ENCODE measurements at regions not wholly inside any gene's neighbourhood (a gene's known extent, or its start where the extent isn't known, plus 50 kb on each side); places are given as distances from the start of the nearest gene placed in this dataset.

DNA sequence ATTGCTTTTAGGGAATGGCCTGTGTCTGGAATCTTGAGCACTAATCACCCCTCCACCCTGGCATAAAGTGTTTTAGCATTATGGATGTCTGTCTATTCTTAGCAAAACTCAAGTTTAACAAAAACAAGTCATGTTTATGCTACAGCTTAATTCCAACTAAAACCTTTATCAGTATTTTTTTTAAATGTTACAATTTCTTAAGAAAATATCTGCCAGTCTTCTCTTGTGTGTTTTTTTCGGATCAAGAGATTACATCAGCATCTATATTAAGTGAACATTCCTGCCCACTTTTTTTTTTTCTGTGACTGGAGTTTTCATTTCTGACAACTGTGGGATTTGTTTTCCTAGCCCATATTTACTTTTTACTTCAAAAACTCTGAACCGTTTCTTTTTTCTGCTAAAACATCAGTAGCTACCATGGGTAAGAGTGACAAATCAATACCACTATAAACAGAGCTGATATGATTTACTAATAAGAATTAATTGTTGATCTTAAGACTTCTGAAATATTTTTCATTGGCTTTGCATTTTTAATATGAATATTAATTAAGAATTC, 94.3 kb downstream of the EDN1 start:
- DNase-seq = no peak

DNA sequence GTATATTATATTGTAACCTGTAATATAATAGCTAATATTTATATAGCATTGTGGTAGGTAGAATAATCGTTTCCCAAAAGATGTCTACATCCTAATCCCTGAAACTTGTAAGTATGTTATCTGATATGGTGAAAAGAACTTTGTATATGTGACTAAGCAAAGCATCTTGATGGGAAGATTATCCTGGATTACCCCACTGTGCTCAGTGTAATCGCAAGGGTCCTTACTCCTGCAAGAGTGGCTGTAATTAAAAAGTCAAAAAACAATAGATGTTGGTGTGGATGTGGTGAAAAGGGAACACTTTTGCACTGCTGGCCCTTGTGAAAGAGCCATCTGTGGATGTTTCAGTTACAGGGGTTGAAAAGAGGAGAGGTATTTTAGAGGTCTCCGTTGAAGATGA, 95.2 kb downstream of the EDN1 start:
- DNase-seq = no peak

- DNase-seq = no peak
These were observed 96.7 kb downstream of the EDN1 start for GRCh38 chr6:12386816-12387215.

GRCh38 chr6:12391472-12391871, 101.3 kb downstream of the EDN1 start:
- DNase-seq = no peak

DNA sequence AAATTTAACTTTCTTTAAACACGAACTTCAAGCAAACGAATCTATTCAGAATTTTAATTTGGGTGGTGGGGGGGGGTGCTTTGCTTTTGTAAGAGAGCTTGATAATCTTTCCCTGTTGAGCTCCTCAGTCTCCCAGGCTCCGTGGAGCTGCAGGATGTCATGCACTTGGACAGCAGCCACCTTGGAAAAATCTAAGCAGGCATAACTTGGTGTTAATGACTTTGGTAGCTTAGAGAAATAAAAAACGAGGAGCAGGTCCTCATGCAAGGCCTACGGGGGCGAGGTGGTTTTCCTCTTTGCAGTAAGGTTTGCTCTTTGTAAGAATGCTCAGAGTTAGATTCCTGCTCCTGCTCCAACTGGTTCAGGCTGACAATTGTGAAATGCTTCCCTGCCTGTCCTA, 102.3 kb downstream of the EDN1 start:
- DNase-seq = no peak

- DNase-seq = no peak
These were observed 102.9 kb downstream of the EDN1 start for GRCh38 chr6:12393100-12393499.

DNA sequence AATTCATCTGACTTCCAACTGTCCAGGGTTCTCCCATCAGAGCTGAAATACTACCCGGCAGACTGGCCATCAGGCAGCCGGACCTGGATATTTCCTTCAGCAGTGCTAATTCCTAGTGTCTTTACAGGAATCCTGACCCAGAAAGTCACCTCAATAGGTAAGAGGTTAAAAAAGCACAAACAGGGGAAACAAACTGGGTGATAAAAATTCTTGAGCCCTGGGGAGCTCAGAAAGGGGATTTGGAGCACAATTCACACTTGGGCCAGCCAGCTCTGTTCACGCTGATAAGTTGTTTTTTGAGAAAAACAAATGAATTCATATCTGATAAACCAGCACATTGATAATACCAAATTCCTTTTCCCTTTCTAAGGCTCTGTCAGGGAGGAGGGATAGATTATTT, 104.0 kb downstream of the EDN1 start:
- no peak for DNase-seq

- DNase-seq = no peak
These were observed 105.7 kb downstream of the EDN1 start for GRCh38 chr6:12395898-12396297.

GRCh38 chr6:12401200-12401599, 111.0 kb downstream of the EDN1 start:
- no peak for DNase-seq

GRCh38 chr6:12403201-12403826, 113.2 kb downstream of the EDN1 start:
- DNase-seq = no peak

GRCh38 chr6:12403947-12404647, 113.9 kb downstream of the EDN1 start:
- no peak for DNase-seq

- no peak for DNase-seq
These were observed 114.5 kb downstream of the EDN1 start for GRCh38 chr6:12404651-12405050.

- DNase-seq = no peak
These were observed 118.6 kb downstream of the EDN1 start for GRCh38 chr6:12408752-12409151.

DNA sequence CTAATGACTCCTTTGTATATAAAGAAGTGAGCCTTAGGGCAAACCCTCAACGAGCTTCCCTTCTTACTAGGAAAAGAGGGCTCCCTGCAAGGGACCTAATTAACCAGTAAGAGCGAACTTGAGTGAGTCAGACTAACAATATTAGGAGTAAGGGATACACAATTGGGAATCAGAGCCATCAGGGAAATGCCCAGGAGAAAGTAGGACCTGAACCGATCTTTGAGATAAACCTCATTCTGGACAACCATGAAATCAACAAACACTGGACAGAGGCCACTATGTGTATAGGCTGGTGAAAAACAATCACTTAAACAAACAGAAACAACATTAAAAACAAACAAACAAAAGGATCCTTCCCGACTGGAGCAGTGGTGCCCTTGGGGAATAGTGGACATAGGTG, 120.8 kb downstream of the EDN1 start:
- DNase-seq = no peak

- no peak for DNase-seq
These were observed 124.0 kb downstream of the EDN1 start for GRCh38 chr6:12414096-12414675.

- DNase-seq = no peak
These were observed 125.9 kb downstream of the EDN1 start for GRCh38 chr6:12415980-12416598.

DNA sequence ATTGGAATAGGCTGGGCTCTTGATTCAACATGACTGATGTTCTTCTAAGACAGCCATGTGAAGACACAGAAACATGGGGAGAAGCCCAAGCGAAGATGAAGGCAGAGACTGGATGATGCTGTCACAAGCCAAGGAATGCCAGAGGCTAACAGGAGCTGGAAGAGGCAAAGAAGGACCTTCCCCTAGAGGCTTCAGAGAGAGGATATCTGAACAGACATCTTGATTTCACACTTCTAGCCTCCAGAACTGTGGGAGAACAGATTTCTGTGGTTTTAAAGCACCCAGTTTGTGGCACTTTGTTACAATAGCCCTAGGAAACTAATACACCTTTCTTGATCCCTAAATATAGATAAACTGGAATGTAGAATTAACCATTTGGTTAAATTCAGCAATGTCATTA, 127.0 kb downstream of the EDN1 start:
- no peak for DNase-seq

DNA sequence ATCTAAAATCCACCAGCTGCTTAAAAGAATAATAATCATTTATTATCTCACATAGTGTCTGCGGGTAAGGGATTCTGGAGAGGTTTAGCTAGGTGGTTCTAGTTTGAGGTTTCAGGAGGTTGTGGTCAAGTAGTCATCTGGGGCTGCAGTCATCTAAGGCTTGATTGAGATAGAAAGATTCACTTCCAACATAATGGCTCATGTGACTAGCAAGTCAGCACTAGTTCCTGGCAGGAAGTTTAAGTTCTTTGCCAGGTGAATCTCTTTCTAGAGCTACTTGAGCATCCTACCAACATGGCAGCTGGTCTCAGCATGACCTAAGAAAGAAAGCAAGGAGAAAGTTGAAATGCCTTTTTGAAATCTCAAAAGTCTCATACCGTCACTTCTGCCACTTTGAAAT, 128.8 kb downstream of the EDN1 start:
- DNase-seq = no peak

GRCh38 chr6:12419631-12420272, 129.6 kb downstream of the EDN1 start:
- no peak for DNase-seq

- DNase-seq = no peak
These were observed 130.5 kb downstream of the EDN1 start for GRCh38 chr6:12420626-12421025.

DNA sequence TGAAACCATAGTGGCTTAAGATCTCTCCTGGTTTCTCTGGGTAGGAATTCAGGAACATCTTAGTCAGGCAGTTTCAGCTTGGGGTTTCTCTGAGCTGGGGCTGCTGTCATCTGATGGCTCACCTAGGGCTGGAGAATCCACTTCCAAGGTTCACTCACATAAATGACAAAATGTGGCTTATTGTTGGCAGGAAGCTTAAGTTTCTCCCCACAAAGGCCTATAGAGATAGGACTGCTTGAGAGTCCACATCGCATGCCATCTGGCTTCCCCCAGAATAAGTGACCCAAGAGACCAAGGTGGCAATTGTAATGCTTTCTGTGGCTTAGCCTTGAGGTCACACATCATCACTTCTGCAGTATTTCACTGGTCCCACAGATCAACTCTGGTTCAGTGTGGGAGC, 131.4 kb downstream of the EDN1 start:
- no peak for DNase-seq

DNA sequence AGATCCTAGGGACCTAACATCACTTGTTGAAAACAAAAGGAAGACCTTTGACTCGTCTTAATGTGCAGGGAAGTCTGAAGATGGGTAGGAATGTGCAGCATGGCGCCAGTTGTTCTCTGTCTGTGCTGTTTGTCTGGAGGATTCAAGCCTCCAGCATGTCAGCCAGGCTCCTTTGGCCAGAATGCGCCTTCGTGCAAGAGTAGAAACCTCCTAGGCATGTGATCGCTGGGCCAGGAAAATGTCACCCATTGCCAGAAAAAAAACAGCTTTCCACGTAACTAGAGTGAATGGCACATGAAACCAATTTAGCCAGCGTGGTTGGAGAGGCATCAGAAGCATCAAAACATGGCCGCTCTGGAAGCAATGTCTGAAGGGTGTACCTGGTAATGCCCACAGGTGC, 132.7 kb downstream of the EDN1 start:
- no peak for DNase-seq

- no peak for DNase-seq
These were observed 133.7 kb downstream of the EDN1 start for GRCh38 chr6:12423832-12424231.
